IPS DF 19.7 (cell line): ENCODE measurements at regions not wholly inside any gene's neighbourhood (a gene's known extent, or its start where the extent isn't known, plus 50 kb on each side); places are given as distances from the start of the nearest gene placed in this dataset.
A peak's percentile ranks its signal among the peaks of the same experiment; 100 is the strongest.

ENCODE experiments used
- DNase-seq: peaks from one replicate; pipeline ENCODE4 v3.0.0-alpha.2; 2013; ENCODE audit warnings: low read depth, low spot score

- no peak for DNase-seq
These were observed 64.9 kb upstream of the TAS2R16 start for GRCh38 chr7:123060446-123060845.

GRCh38 chr7:123057911-123058310 lies 62.4 kb upstream of the TAS2R16 start:
- no peak for DNase-seq

GRCh38 chr7:123054357-123055133 lies 59.0 kb upstream of the TAS2R16 start:
- peak; percentile 35 for DNase-seq

- no peak for DNase-seq
These were observed 56.4 kb upstream of the TAS2R16 start for GRCh38 chr7:123051916-123052315.

- DNase-seq, result no peak
These were observed 52.5 kb upstream of the TAS2R16 start for GRCh38 chr7:123047955-123048354.
